KOPT-K1 (cell line): ENCODE measurements at regions not wholly inside any gene's neighbourhood (a gene's known extent, or its start where the extent isn't known, plus 50 kb on each side); places are given as distances from the start of the nearest gene placed in this dataset.
"Not testable (repeated sequence)": the region's sequence is repeated elsewhere in the genome, so short reads cannot be mapped to it uniquely, and the experiment has no call there.

ENCODE experiments used
- H3K27ac ChIP-seq: fragments of 200-600 bp; sonication (generic); 2 replicates; pipeline ENCODE4 v1.5.1; 2016; ENCODE audit warnings: antibody characterized with exemption, mild to moderate bottlenecking, low read depth, low read length; ENCODE audit not compliant: poor library complexity, severe bottlenecking
- H3K36me3 ChIP-seq: fragments of 200-600 bp; sonication (generic); 2 replicates; pipeline ENCODE4 v1.5.1; 2017; ENCODE audit warnings: antibody characterized with exemption, mild to moderate bottlenecking, low read length, moderate library complexity; ENCODE audit not compliant: insufficient read depth
- H3K9me3 ChIP-seq: fragments of 200-600 bp; sonication (generic); 2 replicates; pipeline ENCODE4 v1.5.1; 2017; ENCODE audit warnings: antibody characterized with exemption, low read length, mild to moderate bottlenecking; ENCODE audit not compliant: insufficient read depth, poor library complexity, severe bottlenecking

DNA sequence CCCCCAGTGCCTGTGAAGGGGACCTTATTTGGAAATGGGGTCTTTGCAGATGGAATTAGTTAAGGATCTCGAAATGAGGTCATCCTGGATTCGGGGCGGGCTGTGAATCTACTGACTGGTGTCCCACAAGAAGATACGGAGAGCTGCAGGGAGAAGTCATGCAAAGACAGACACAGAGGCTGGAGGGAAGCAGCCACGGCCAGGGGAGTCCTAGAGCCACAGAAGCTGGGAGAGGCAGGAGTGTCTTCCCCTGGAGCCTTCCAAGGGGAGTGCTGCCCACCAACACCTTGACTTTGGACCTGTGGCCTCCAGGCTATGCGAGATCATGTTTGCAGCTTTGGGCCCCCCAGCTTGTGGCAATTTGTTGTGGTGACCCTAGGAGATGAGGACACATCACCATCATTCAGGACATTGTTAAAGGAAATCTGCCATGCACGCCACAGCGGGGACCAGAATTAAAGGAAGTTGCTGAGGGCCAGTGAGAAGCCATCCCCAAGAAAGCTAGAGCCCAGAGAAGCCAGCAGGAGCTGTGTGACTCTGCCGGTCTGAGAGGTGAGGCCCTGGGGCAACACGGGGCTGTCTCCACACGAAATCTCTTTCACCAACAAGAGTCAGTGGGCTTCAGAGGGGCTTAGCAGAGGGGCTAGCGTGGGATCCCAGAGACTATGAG, 434.7 kb downstream of the BRD1 start:
- Histone ChIP-seq H3K36me3 (no peaks in the 10 kb centered on the region), H3K9me3 (no peaks in the 10 kb centered on the region), H3K27ac (no peak overlapping the region)

DNA sequence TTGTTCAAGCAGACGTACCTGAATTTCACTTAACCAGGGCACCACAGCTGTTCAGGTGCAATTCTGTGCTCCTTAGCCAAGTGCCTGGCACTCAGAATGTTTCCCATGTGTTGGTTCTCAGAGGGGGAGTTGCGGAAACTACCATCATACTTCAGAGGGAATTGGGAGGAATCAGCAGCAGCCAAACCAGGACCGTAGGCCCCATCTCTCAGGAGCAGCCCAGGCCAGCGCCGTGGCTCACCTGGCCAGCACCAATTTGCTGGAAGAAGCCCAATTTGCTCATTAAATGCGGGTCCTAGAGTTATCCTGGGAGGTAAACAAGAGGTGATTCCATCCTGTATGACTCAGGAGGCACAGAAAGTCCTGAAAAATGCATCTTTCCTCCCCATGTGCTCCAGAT, 435.4 kb downstream of the BRD1 start:
- H3K9me3 ChIP-seq, result no peaks in the 10 kb centered on the region
- no peaks in the 10 kb centered on the region for H3K36me3 ChIP-seq
- no peak overlapping the region for H3K27ac ChIP-seq

DNA sequence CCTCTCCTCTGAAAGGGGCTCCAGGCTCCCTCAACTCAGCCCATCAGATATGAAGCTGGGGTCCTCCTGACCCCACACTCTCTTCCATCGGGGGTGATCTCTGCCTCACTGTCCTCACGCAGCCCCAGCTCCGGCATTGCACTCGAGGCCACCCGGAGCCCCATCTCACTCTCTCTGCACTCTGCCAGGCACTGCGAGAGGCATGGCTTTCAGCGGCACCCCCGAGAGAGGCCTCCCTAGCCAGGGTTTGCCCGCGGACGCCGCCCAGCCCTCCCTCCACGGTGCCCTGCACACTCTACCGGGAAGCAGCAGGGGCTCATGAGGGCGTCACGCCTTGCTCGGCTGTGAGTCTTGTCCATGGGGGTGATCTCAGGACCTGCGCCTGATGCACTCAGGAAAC, 436.2 kb downstream of the BRD1 start:
- no peaks in the 10 kb centered on the region for H3K36me3 ChIP-seq
- H3K27ac ChIP-seq, result no peak overlapping the region
- H3K9me3 ChIP-seq, result no peaks in the 10 kb centered on the region

DNA sequence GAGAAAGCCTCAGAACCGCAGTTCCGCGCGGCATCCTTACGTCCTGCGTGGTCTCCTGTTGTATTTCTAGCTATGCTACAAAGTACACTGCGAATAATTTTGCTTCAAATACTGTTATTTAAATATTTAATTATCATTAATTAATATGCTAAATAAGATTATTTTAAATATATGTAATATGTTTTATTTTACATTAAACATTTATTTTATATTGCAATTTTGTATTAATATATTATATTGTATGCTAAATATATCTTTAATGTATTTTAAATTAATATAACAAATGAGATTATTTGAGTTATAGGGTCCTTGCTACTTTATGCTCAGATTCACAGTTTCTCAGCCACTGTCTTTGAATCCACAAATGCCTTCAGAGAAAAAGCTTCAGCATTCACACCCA, 436.7 kb downstream of the BRD1 start:
- Histone ChIP-seq H3K9me3 (no peaks in the 10 kb centered on the region), H3K27ac (no peak overlapping the region), H3K36me3 (no peaks in the 10 kb centered on the region)

DNA sequence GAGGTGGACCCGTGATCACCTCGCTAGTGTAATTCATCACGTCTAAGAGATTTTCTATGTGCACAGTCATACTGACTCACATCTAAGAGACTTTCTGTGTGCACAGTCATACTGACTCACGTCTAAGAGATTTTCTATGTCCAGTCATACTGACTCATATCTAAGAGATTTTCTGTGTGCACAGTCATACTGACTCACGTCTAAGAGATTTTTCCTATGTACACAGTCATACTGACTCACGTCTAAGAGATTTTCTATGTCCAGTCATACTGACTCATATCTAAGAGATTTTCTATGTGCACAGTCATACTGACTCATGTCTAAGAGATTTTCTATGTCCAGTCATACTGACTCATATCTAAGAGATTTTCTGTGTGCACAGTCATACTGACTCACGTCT, 443.8 kb downstream of the BRD1 start:
- H3K36me3 ChIP-seq, H3K9me3 ChIP-seq, H3K27ac ChIP-seq: not testable (repeated sequence)

DNA sequence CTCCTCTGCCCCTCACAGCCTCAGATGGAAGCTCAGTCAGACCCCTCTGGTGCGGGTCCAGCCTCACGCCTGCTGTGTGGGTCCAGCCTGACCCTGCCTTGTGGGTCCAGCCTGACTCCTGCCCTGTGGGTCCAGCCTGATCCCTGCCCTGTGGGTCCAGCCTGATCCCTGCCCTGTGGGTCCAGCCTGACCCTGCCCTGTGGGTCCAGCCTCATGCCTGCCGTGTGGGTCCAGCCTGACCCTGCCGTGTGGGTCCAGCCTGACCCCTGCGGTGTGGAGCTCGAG, 445.3 kb downstream of the BRD1 start:
- H3K27ac ChIP-seq, result no peak overlapping the region
- no peaks in the 10 kb centered on the region for H3K36me3 ChIP-seq
- no peaks in the 10 kb centered on the region for H3K9me3 ChIP-seq

DNA sequence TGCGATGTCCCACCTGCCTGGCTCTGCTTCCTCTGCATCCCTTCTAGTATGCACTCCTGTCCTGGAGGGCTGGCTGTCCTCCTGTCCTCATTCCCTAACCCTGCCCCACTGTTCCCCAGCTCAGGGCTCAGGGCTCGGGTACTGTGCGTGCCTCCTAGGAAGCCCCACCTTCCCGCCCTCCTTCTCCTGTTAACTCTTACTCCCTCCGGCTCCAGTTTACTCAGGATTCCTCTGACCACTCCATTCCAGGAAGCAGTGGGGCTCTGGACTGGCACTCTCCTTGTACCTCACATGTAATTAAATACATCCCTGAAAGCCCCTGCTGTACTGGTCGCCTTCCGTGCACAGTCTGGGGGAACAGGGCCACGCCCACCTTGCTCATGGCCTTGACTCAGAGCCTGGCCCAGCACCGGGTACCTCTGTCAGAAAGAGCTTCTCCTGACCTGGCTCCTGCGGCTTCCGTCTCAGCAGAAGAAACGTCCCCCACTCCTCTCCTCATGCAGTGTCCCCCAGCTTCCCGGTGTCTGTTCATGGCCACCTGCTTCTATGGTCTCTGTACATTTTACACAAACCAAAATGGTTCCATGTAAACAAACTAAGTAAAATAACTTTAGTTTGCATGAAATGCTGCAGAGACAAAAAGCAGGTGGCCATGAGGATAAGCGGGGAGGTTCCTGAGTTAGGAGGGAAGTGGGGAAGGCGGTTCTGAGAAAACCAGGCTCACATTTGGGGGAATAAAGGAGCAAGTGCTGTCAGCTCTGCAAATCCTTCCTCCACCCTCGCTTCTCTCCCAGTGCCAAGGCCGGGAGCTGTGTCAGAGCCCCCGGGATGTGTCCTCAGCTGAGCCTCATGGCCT, 445.9 kb downstream of the BRD1 start:
- H3K27ac ChIP-seq, result no peak overlapping the region
- H3K9me3 ChIP-seq, result no peaks in the 10 kb centered on the region
- no peaks in the 10 kb centered on the region for H3K36me3 ChIP-seq

DNA sequence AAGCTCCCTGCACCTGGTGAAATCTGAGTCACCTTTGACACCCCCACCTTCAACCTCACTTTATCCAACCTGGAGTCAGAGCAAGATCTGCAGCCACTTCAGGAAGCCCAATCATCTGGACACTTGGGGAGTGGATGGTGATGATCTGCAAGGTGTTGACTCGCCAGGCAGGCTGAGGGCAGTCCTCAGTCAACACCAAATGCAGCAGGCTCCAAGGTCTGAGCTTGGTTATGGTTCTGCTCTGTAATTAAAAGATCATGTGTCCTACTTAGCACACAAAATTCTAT, 446.9 kb downstream of the BRD1 start:
- H3K9me3 ChIP-seq, result no peaks in the 10 kb centered on the region
- no peaks in the 10 kb centered on the region for H3K36me3 ChIP-seq
- H3K27ac ChIP-seq, result no peak overlapping the region

DNA sequence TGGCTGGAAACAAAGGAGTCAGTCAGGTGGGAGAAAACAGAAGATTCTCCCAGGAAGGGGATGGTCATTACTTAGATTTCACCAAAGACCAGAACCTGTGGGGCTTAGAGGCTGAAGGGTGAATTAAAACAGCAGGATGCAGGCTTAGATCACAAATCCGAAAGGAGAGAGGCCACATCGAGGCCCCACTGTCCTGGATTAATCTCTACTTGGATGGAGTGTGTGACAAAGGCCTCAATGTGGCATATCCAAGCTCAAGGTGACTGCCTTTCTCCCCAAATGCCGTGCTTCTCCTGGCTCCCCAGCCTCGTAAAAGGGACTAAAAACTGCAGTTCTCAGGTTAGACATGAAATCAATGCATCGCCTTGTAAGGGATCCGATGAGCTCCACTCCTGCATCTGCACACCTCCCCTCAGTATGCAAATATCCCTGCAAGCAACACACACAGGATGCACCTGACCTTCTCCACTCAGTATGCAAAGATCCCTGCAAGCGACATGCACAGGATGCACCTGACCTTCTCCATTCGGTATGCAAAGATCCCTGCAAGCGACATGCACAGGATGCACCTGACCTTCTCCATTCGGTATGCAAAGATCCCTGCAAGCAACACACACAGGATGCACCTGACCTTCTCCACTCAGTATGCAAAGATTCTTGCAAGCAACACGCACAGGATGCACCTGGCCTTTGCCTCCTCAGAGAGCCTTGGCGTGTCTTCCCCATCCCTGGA, 447.4 kb downstream of the BRD1 start:
- no peak overlapping the region for H3K27ac ChIP-seq
- no peaks in the 10 kb centered on the region for H3K36me3 ChIP-seq
- H3K9me3 ChIP-seq, result no peaks in the 10 kb centered on the region

DNA sequence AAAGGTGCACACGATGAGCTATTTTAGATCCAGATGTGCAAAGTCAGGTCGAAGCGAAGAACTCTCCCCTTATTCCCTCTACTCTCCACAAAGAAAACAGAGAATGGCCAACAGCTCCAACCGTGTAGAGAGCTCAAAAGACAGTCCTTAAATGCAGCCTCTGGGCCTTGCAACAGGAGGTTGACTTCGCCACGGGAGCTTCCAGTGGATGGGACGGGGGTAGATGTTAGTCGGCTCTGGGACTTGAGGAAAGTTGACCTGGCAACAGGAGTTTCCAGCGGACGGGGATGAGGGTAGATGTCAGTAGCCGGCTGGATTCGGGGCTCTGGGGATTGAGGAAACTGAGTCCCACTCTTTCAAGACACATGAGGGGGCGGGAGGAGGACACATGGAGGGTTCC, 450.4 kb downstream of the BRD1 start:
- Histone ChIP-seq H3K36me3 (no peaks in the 10 kb centered on the region), H3K27ac (no peak overlapping the region), H3K9me3 (no peaks in the 10 kb centered on the region)

DNA sequence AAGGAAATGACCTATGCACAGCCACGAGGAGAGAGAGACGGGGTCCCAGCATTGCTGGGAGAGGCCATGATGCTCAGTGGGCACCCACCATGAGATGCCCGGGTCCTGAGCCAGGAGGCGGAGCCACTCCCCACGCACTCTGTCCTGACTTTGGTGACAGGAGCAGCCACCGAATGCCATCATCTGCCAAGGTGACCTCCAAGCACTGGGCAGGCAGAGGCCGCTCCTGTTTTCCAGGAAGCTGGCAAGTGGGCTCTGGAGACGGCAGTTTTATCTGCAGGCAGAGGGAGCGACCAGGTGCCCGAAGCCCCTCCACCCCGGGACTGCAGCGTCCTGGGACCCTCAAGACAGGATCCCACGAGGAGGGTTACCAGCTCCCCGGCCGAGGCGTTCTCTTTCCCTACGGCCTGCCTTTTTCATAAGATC, 453.9 kb downstream of the BRD1 start:
- H3K27ac ChIP-seq, result no peak overlapping the region
- no peaks in the 10 kb centered on the region for H3K9me3 ChIP-seq

DNA sequence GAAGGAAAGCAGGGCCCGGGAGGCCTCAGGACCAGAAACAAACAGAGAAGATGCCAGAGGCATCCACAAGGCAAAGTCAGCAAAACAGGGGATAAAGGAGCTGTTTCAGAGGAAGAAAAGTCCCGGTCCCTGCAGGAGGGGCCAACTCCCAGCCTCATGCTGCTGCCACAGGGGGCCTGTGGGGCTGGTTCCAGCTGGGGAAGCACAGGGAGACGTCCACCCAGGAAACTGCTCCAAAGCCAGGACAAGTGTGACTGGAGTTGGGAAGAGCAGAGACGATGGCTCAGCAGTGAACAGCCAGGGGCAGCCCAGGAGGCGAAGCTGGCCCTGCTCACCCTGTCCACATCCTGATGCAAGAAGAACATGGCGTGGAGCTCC, 454.4 kb downstream of the BRD1 start:
- no peaks in the 10 kb centered on the region for H3K9me3 ChIP-seq
- H3K27ac ChIP-seq, result no peak overlapping the region
- H3K36me3 ChIP-seq, result no peaks in the 10 kb centered on the region

More for the DNA sequence above, 453.9 kb downstream of the BRD1 start:
- H3K36me3 ChIP-seq, result no peaks in the 10 kb centered on the region

DNA sequence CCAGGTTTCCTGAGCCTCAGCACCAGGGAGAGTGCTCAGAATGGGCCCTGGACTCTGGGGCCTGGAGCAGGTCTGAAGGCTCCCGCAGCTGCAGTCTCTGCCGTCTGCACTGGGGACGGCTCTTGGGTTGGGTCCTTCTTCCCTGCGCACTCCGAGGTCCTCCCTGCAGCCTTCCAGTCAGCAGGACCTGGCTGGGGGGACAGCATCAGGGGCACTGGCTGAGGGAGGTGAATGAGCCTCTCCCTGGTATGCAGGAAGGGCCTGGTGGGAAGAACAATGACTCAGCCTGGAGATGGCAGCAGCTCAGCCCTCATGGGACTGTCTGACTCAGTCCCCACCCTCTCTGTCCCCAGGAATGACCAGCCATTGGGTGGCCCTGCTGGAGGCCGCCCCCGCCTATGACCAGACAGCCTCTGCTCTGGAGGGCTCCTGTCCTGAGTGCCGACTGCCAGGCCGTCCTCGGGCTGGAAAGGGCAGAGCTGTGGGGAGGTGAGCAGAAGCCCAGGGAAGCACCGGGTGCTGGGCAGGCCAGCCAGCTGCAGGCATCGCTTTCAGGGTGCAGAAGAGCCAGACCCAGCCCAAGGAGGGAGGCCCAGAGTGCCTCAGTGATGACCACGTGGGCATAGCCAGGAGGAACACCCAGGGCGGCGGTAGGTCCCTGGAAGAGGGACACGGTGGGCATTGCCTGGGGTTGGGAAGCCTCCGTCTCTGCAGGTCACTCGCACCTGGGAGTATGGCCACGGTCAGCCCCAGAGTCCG, 455.0 kb downstream of the BRD1 start:
- Histone ChIP-seq H3K9me3 (no peaks in the 10 kb centered on the region), H3K36me3 (no peaks in the 10 kb centered on the region), H3K27ac (no peak overlapping the region)

DNA sequence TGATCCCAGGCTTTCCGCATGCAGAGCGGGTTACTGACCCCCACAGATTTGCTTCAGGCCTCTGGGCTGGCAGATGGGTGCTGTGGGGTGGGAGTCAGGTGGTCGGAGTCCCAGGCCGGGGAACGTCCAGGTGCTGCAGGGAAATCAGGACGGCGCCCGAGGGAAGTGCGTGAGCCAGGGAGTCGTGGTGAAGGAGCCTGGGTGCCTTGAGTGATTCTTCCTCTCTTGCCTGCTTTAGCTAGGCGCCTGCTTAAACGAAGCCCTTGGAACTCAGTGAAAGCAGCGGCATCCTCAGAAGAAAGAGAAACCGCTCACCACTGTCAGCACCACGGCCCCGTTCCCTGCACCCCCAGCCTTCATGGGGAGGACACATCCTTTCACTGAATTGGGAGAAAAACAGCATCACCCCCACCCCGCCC, 455.6 kb downstream of the BRD1 start:
- H3K27ac ChIP-seq, result no peak overlapping the region
- no peaks in the 10 kb centered on the region for H3K36me3 ChIP-seq
- H3K9me3 ChIP-seq, result no peaks in the 10 kb centered on the region
